GM12865 (cell line): ENCODE measurements at regions not wholly inside any gene's neighbourhood (a gene's known extent, or its start where the extent isn't known, plus 50 kb on each side); places are given as distances from the start of the nearest gene placed in this dataset.
"Not testable (repeated sequence)": the region's sequence is repeated elsewhere in the genome, so short reads cannot be mapped to it uniquely, and the experiment has no call there.

Experiments used
- DNase-seq: peaks from one replicate; pipeline ENCODE4 v3.0.0; 2010; ENCODE audit warnings: low read depth
- H3K4me3 ChIP-seq: 2 replicates; pipeline ENCODE4 v1.5.1; 2011; ENCODE audit warnings: mild to moderate bottlenecking, low read depth, low read length, control low read depth
- TF ChIP-seq, protein P1 (sequence below): IDR thresholded peaks from 2 replicates; pipeline ENCODE4 v1.5.1; 2011; ENCODE audit warnings: low read length, control low read depth, low read depth, inconsistent platforms; ENCODE audit not compliant: insufficient read depth; ENCODE audit errors: missing control alignments

- TF ChIP-seq, protein P1, sequence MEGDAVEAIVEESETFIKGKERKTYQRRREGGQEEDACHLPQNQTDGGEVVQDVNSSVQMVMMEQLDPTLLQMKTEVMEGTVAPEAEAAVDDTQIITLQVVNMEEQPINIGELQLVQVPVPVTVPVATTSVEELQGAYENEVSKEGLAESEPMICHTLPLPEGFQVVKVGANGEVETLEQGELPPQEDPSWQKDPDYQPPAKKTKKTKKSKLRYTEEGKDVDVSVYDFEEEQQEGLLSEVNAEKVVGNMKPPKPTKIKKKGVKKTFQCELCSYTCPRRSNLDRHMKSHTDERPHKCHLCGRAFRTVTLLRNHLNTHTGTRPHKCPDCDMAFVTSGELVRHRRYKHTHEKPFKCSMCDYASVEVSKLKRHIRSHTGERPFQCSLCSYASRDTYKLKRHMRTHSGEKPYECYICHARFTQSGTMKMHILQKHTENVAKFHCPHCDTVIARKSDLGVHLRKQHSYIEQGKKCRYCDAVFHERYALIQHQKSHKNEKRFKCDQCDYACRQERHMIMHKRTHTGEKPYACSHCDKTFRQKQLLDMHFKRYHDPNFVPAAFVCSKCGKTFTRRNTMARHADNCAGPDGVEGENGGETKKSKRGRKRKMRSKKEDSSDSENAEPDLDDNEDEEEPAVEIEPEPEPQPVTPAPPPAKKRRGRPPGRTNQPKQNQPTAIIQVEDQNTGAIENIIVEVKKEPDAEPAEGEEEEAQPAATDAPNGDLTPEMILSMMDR, result no peak
- H3K4me3 ChIP-seq, result no peak overlapping the region
- DNase-seq, result no peak
These were observed 367.9 kb upstream of the GBE1 start for GRCh38 chr3:82129221-82129801.

DNA sequence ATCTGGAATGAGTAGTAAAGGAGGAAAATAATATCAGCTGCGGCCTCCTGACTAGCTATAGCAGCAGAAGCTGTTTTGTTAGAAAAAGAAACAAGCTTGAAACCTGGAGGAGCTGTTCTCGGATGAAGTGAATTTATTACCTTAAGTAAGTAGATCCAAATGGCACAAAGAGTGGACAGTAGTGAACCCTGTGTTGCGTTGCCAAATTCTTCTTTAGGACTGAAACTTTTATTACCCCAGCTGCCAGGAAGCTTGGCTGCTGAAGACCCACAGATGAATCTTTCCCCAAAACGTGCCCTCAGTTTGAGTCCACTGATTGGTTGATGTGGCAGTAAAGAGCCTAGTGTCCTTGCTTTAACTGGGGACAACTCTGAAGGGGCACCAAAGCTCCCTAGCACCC, 366.8 kb upstream of the GBE1 start:
- TF ChIP-seq, protein P1, result no peak
- no peak overlapping the region for H3K4me3 ChIP-seq
- DNase-seq, result no peak

- no peak overlapping the region for H3K4me3 ChIP-seq
- DNase-seq, result no peak
- TF ChIP-seq, protein P1, result no peak
These were observed 361.3 kb upstream of the GBE1 start for GRCh38 chr3:82122554-82123345.

DNA sequence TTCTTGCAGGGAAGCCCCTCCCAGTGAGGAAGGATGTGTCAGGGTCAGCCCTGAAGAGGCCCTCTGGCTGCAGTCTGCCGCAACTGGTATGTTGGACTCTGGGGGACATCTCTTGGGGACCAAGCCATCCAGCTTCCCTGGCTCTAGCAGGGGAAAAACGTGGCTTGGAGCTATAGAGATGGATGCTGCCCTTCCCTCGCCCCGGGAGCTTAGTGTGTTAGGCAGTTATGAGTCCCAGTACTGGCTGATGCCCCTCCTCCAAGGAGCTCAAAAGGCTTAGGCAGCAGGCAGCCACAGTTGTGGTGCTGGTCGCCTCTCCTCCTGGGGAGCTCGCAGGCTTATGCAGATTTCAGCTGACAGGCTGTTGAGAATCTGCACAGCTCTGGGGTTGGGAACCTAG, 353.1 kb upstream of the GBE1 start:
- TF ChIP-seq, protein P1, result no peak
- H3K4me3 ChIP-seq, result no peak overlapping the region
- no peak for DNase-seq

DNA sequence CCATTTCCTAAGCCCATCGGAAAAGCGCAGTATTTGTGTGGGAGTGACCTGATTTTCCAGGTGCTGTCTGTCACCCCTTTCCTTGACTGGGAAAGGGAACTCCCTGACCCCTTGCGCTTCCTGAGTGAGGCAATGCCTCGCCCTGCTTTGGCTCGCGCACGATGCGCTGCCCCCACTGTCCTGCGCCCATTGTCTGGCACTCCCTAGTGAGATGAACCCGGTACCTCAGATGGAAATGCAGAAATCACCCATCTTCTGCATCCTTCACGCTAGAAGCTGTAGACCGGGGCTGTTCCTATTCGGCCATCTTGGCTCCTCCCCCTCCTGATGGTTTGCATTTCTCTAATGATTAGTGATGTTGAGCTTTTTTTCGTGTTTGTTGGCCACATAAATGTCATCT, 349.3 kb upstream of the GBE1 start:
- H3K4me3 ChIP-seq, DNase-seq: not testable (repeated sequence)

- no peak for DNase-seq
- TF ChIP-seq, protein P1, result no peak
- no peak overlapping the region for H3K4me3 ChIP-seq
These were observed 341.8 kb upstream of the GBE1 start for GRCh38 chr3:82103241-82103640.

- no peak for DNase-seq
- no peak overlapping the region for H3K4me3 ChIP-seq
- TF ChIP-seq, protein P1, result no peak
These were observed 338.9 kb upstream of the GBE1 start for GRCh38 chr3:82100378-82100777.
